H1 (cell line): ENCODE measurements at regions not wholly inside any gene's neighbourhood (a gene's known extent, or its start where the extent isn't known, plus 50 kb on each side); places are given as distances from the start of the nearest gene placed in this dataset.
A peak's percentile ranks its signal among the peaks of the same experiment; 100 is the strongest.

Experiments
- CTCF ChIA-PET: fragments of 300-600 bp; sonication (Branson Sonifier 250); formaldehyde crosslinking; loops from one replicate; lab custom pipeline; 2021; ENCODE audit not compliant: partially characterized antibody; lab: Charles Lee
- POLR2A ChIA-PET: fragments of 300-600 bp; sonication (Branson Sonifier 250); formaldehyde crosslinking; loops from one replicate; lab custom pipeline; 2021; ENCODE audit warnings: inconsistent platforms; ENCODE audit not compliant: partially characterized antibody; lab: Charles Lee
- DNase-seq, 2 experiments: peaks; one replicate each; pipeline versions ENCODE4 v3.0.0 to v3.0.0-alpha.2; 2010 to 2022; ENCODE audit warnings: low spot score in 2 of 2, low read depth in 1 of 2, mixed read lengths in 1 of 2
- FAIRE-seq: peaks from 2 replicates; lab custom pipeline; 2011; peaks lifted over from hg19 to GRCh38; lab: Jason Lieb, UNC
- H2AFZ ChIP-seq: 2 replicates; pipeline ENCODE4 v1.8.1; 2012; ENCODE audit warnings: low read length, inconsistent platforms
- H2AK5ac ChIP-seq: 2 replicates; pipeline ENCODE4 v1.6.1; 2013; ENCODE audit warnings: low read depth, low read length
- H2BK120ac ChIP-seq: replicated peaks from 2 replicates; pipeline ENCODE3; 2013; ENCODE audit warnings: low read depth, low read length, inconsistent platforms
- H2BK12ac ChIP-seq: 2 replicates; pipeline ENCODE4 v1.6.1; 2013; ENCODE audit warnings: low read depth, low read length
- H2BK15ac ChIP-seq: 2 replicates; pipeline ENCODE4 v1.6.1; 2013; ENCODE audit warnings: low read length
- H2BK20ac ChIP-seq: 2 replicates; pipeline ENCODE4 v1.6.1; 2013; ENCODE audit warnings: low read length
- H2BK5ac ChIP-seq: 2 replicates; pipeline ENCODE4 v1.6.1; 2013; ENCODE audit warnings: low read depth, low read length
- H3K14ac ChIP-seq: 2 replicates; pipeline ENCODE4 v1.6.1; 2013; ENCODE audit warnings: inconsistent platforms; ENCODE audit not compliant: insufficient read length
- H3K18ac ChIP-seq: 2 replicates; pipeline ENCODE4 v1.6.1; 2013; ENCODE audit warnings: low read length; ENCODE audit errors: extremely low read depth
- H3K23ac ChIP-seq: 2 replicates; pipeline ENCODE4 v1.6.1; 2013; ENCODE audit warnings: inconsistent platforms; ENCODE audit not compliant: insufficient read length
- H3K23me2 ChIP-seq: 2 replicates; pipeline ENCODE4 v1.6.1; 2013; ENCODE audit warnings: low read depth, low read length
- H3K27ac ChIP-seq: 2 replicates; pipeline ENCODE4 v1.6.1; 2011; ENCODE audit warnings: low read depth, low read length, inconsistent platforms
- H3K27me3 ChIP-seq, 4 experiments: replicated peaks in 1 of 4; 1 replicate in 1 of 4; 2 replicates in 3 of 4; pipeline versions ENCODE4 v1.6.1 to v1.8.1; 2011 to 2013; ENCODE audit warnings: low read length in 3 of 4, mild to moderate bottlenecking in 3 of 4, inconsistent platforms in 2 of 4, mixed read lengths in 2 of 4, moderate library complexity in 1 of 4; ENCODE audit not compliant: control insufficient read depth in 3 of 4, insufficient read depth in 3 of 4; ENCODE audit errors: extremely low read depth in 1 of 4
- H3K36me3 ChIP-seq, 4 experiments: 2 replicates each; pipeline versions ENCODE4 v1.6.1 to v1.8.1; 2011 to 2013; ENCODE audit warnings: mild to moderate bottlenecking in 4 of 4, low read length in 3 of 4, moderate library complexity in 2 of 4, control low read depth in 1 of 4, inconsistent platforms in 1 of 4; ENCODE audit not compliant: insufficient read depth in 4 of 4, control insufficient read depth in 2 of 4
- H3K4ac ChIP-seq: replicated peaks from 2 replicates; pipeline ENCODE3; 2013; ENCODE audit warnings: low read length, low read depth, mixed read lengths, inconsistent platforms; ENCODE audit not compliant: insufficient read length
- H3K4me1 ChIP-seq, 4 experiments: replicated peaks in 1 of 4; 1 replicate in 1 of 4; 2 replicates in 3 of 4; pipeline versions ENCODE4 v1.6.1 to v1.8.1; 2011 to 2013; ENCODE audit warnings: low read length in 3 of 4, inconsistent platforms in 2 of 4, mixed read lengths in 1 of 4; ENCODE audit not compliant: insufficient read depth in 4 of 4, control insufficient read depth in 3 of 4
- H3K4me2 ChIP-seq, 2 experiments: 2 replicates each; pipeline versions ENCODE4 v1.6.1 to v1.8.1; 2011 to 2013; ENCODE audit warnings: low read depth in 2 of 2, low read length in 2 of 2, control low read depth in 1 of 2, inconsistent platforms in 1 of 2, mild to moderate bottlenecking in 1 of 2; ENCODE audit not compliant: insufficient read depth in 1 of 2
- H3K4me3 ChIP-seq, 4 experiments: fragments of 200-600, 300-600 bp in 1 of 4; sonication (generic), shearing (Covaris generic), sonication (Bioruptor Twin) in 1 of 4; 2 replicates each; pipeline versions ENCODE4 v1.5.1 to v1.8.1; 2011 to 2016; ENCODE audit warnings: low read length in 4 of 4, low read depth in 3 of 4, control low read depth in 2 of 4, inconsistent platforms in 2 of 4, mild to moderate bottlenecking in 2 of 4, mixed read lengths in 1 of 4, moderate library complexity in 1 of 4; ENCODE audit not compliant: insufficient read depth in 2 of 4; ENCODE audit errors: extremely low read depth in 1 of 4
- H3K56ac ChIP-seq: replicated peaks from 2 replicates; pipeline ENCODE3; 2013; ENCODE audit warnings: low read depth, mild to moderate bottlenecking, mixed read lengths, low read length, inconsistent platforms; ENCODE audit not compliant: insufficient read length
- H3K79me1 ChIP-seq: 2 replicates; pipeline ENCODE4 v1.6.1; 2013; ENCODE audit warnings: low read depth, low read length, control low read depth
- H3K79me2 ChIP-seq, 2 experiments: 2 replicates each; pipeline versions ENCODE4 v1.6.1 to v1.8.1; 2012 to 2013; ENCODE audit warnings: low read length in 2 of 2, mild to moderate bottlenecking in 2 of 2, inconsistent platforms in 1 of 2; ENCODE audit not compliant: insufficient read depth in 2 of 2, control insufficient read depth in 1 of 2
- H3K9ac ChIP-seq, 4 experiments: replicated peaks in 1 of 4; 1 replicate in 1 of 4; 2 replicates in 3 of 4; pipeline versions ENCODE4 v1.6.1 to v1.8.1; 2011 to 2013; ENCODE audit warnings: low read depth in 3 of 4, low read length in 3 of 4, control low read depth in 2 of 4, mild to moderate bottlenecking in 2 of 4, moderate library complexity in 2 of 4, inconsistent platforms in 1 of 4; ENCODE audit errors: extremely low read depth in 1 of 4
- H3K9me3 ChIP-seq, 2 experiments: 2 replicates each; pipeline versions ENCODE4 v1.6.1 to v1.8.1; 2012 to 2013; ENCODE audit warnings: mild to moderate bottlenecking in 2 of 2, moderate library complexity in 2 of 2, control low read depth in 1 of 2, inconsistent platforms in 1 of 2, low read depth in 1 of 2, low read length in 1 of 2, mixed read lengths in 1 of 2; ENCODE audit not compliant: insufficient read depth in 2 of 2
- H4K20me1 ChIP-seq, 2 experiments: replicated peaks in 1 of 2; 2 replicates each; pipeline versions ENCODE3 to v1.8.1; 2011 to 2013; ENCODE audit warnings: inconsistent platforms in 2 of 2, low read length in 2 of 2, mild to moderate bottlenecking in 1 of 2; ENCODE audit not compliant: insufficient read depth in 2 of 2, control insufficient read depth in 1 of 2
- H4K5ac ChIP-seq: 2 replicates; pipeline ENCODE4 v1.6.1; 2013; ENCODE audit warnings: low read length, low read depth, mixed read lengths, inconsistent platforms; ENCODE audit not compliant: insufficient read length
- H4K8ac ChIP-seq: 2 replicates; pipeline ENCODE4 v1.8.0; 2013; ENCODE audit warnings: mild to moderate bottlenecking, moderate library complexity, low read length, inconsistent platforms; ENCODE audit not compliant: insufficient read depth; ENCODE audit errors: extremely low read depth
- H4K91ac ChIP-seq: replicated peaks from 2 replicates; pipeline ENCODE3; 2013; ENCODE audit warnings: low read length, mixed read lengths, inconsistent platforms; ENCODE audit not compliant: insufficient read length
- CBX5 ChIP-seq: fragments of 300-800, 300-1000 bp; sonication (generic); IDR thresholded peaks from 2 replicates; pipeline ENCODE4 v1.7.1; 2016; ENCODE audit warnings: antibody characterized with exemption, low read length, low read depth
- CBX8 ChIP-seq: fragments of 300-800, 300-1000 bp; sonication (generic); IDR thresholded peaks from 2 replicates; pipeline ENCODE4 v1.7.1; 2016; ENCODE audit warnings: low read depth, low read length, borderline replicate concordance
- MAFK ChIP-seq: IDR thresholded peaks from 2 replicates; pipeline ENCODE4 v1.6.1; 2012; ENCODE audit warnings: low read depth, mild to moderate bottlenecking, improper control_type of control experiment, low read length
- SIRT6 ChIP-seq: IDR thresholded peaks from one replicate; pipeline ENCODE4 v1.7.1; 2012; ENCODE audit warnings: low read length, inconsistent platforms
- WGBS, 2 experiments: shearing (Covaris generic) in 1 of 2; methylation state at CpG; one replicate each; pipeline versions ENCODE4 v1.1.6 to v1.1.7; 2013 to 2015; ENCODE audit warnings: low lambda C conversion rate in 2 of 2, mixed read lengths in 2 of 2, inconsistent platforms in 1 of 2, low coverage in 1 of 2, missing lambda C conversion rate in 1 of 2; ENCODE audit not compliant: insufficient replicate concordance in 2 of 2, insufficient coverage in 1 of 2, insufficient read length in 1 of 2; ENCODE audit errors: extremely low coverage in 1 of 2, missing lambda C conversion rate in 1 of 2; 5-methylcytosine and 5-hydroxymethylcytosine counted together

DNA sequence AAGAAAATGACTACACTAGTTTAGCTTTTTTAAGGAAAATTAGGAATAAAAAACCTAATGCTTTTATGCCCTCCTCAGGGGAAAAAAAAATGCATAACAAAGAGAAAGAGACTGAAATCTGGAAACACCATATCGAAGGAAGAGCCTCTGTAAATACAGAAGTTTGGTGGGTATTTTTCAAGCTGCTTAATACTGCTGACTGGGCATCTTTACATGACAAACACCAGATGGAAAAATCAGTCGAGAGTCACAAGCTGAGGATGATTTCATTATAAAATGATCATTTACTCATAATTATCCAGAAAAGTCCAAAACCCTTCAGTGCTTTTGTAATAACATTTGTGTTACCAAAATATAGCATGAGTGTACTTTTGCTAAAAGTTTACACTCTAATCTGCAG lies 1600.7 kb upstream of the ACVR2A start:
- Histone ChIP-seq H3K36me3 (no peaks in the 10 kb centered on the region), H2BK12ac (no peak overlapping the region), H3K4me1 (peaks cover 0 to 4% (median 0%) of the 10 kb centered on the region in 4 experiments; a peak in 1 of 7 replicates), H3K9ac (no peak overlapping the region), H3K79me2 (no peaks in the 10 kb centered on the region), H4K5ac (no peak overlapping the region), H2BK20ac (no peak overlapping the region), H2AFZ (no peak overlapping the region), H2BK5ac (no peak overlapping the region), H3K56ac (no peak overlapping the region), H3K14ac (no peak overlapping the region), H4K20me1 (no peaks in the 10 kb centered on the region), H3K18ac (no peak overlapping the region), H3K79me1 (no peaks in the 10 kb centered on the region), H4K91ac (no peak overlapping the region), H3K23me2 (no peaks in the 10 kb centered on the region), H3K9me3 (no peaks in the 10 kb centered on the region), H2BK15ac (no peak overlapping the region), H3K23ac (no peak overlapping the region), H3K27me3 (no peaks in the 10 kb centered on the region), H3K4me2 (no peak overlapping the region), H3K27ac (no peak overlapping the region), H2BK120ac (no peak overlapping the region), H2AK5ac (no peak overlapping the region), H3K4ac (no peak overlapping the region), H4K8ac (no peak overlapping the region), H3K4me3 (no peak overlapping the region)
- DNase-seq (no peak), FAIRE-seq (no peak)
- WGBS, 2 experiments: 90% methylated on average over 2 of the region's 2 CpGs; no CpG with 5 or more reads in 1 of the 2 experiments
- ChIA-PET POLR2A (no interaction called here), CTCF (interaction anchor here (1.2 to 1.6 kb wide), 2 partner anchors 13 to 457 kb away, joined by 3 to 4 read pairs; no protein-coding TSS in a partner anchor)
- TF ChIP-seq CBX5: no peak
- TF ChIP-seq MAFK: peak; percentile 93
- no peak for TF ChIP-seq CBX8
- no peak for TF ChIP-seq SIRT6
